Naive thymus-derived CD8-positive, alpha-beta T cell (primary cell): ENCODE measurements at regions not wholly inside any gene's neighbourhood (a gene's known extent, or its start where the extent isn't known, plus 50 kb on each side); places are given as distances from the start of the nearest gene placed in this dataset.
"Not testable (repeated sequence)": the region's sequence is repeated elsewhere in the genome, so short reads cannot be mapped to it uniquely, and the experiment has no call there.

ENCODE experiments used
- ATAC-seq, 2 donors: fragments of 150-1000 bp; cut with Tn5 transposase in 1 of 2; sonication (Bioruptor Pico), chemical (Tn5 transposase) in 1 of 2; 1 replicate in 1 of 2; 2 replicates in 1 of 2; pipeline ENCODE4 v1.10.0; 2021; ENCODE audit warnings: mild to moderate bottlenecking in 2 of 2, moderate library complexity in 2 of 2
- POLR2A ChIA-PET: fragments of 350-600 bp; sonication (Branson Sonifier 250); formaldehyde crosslinking; loops from one replicate; lab custom pipeline; 2021; ENCODE audit warnings: antibody characterized with exemption; lab: Charles Lee
- DNase-seq, 10 donors: peaks; one replicate each; pipeline versions ENCODE4 v3.0.0 to v3.0.0-alpha.2; 2020 to 2022
- H3K27ac Mint-ChIP-seq, 10 donors: one replicate each; pipeline ENCODE4 v1.8.0; 2020 to 2022; ENCODE audit warnings: mild to moderate bottlenecking in 10 of 10, mixed read lengths in 10 of 10, moderate library complexity in 4 of 10, inconsistent platforms in 1 of 10
- H3K27me3 Mint-ChIP-seq, 5 donors: one replicate each; pipeline ENCODE4 v1.8.0; 2021 to 2022; ENCODE audit warnings: mixed read lengths in 5 of 5
- H3K36me3 Mint-ChIP-seq, 3 donors: one replicate each; pipeline ENCODE4 v1.8.0; 2020 to 2022; ENCODE audit warnings: mixed read lengths in 3 of 3, mild to moderate bottlenecking in 2 of 3, inconsistent platforms in 1 of 3
- H3K4me1 Mint-ChIP-seq, 4 donors: one replicate each; pipeline ENCODE4 v1.8.0; 2021 to 2022; ENCODE audit warnings: mixed read lengths in 4 of 4
- H3K4me3 Mint-ChIP-seq, 10 donors: one replicate each; pipeline ENCODE4 v1.8.0; 2020 to 2022; ENCODE audit warnings: mild to moderate bottlenecking in 10 of 10, mixed read lengths in 10 of 10, moderate library complexity in 6 of 10, inconsistent platforms in 1 of 10
- H3K9me3 Mint-ChIP-seq, 9 donors: one replicate each; pipeline ENCODE4 v1.8.0; 2020 to 2022; ENCODE audit warnings: mixed read lengths in 9 of 9, mild to moderate bottlenecking in 3 of 9, inconsistent platforms in 1 of 9, moderate library complexity in 1 of 9

DNA sequence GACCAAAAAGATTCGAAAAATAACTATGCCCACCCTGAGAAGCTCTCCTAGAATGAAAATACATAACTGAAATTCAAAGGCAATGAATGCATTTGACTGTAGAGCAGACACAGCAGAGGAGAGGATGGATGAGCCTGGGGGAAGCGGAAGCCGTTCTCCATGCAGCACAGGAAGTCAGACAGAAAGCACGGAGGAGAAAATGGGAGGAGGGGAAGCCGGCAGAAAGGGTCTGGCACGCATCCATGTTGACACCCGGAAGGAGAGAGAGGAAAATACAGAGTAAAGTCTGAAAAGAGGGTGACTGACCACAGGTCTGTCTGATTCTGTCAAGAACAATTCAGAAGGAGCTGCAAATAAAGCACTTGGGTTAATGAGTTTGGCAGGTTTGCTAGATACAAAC lies 161.0 kb upstream of the FOXD4L5 start:
- POLR2A ChIA-PET, H3K4me3 Mint-ChIP-seq, DNase-seq: not testable (repeated sequence)

DNA sequence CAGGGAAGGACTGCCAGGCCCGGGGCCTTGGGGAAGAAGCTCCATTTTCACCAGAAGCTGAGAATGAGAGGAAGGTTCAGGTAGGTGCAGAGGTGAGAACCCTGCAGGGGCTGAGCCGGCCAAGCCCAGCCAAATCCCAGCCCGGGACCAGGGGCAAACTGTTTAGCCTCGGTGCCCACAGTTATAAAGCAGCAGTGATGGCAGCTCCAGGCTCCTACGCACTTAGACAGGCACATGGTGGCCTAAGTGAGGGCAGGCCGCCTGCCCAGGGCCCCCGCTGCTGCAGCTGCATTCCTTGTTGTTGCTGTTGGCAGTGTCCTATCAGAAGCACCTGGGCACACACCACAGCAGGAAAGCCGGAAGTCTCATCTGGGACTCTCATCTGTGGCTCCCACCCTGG lies 159.9 kb upstream of the FOXD4L5 start:
- Mint-ChIP-seq H3K4me3 (no peak overlapping the region), H3K27me3 (no peaks in the 10 kb centered on the region), H3K27ac (no peak overlapping the region), H3K4me1 (peaks cover 0 to 3% (median 0%) of the 10 kb centered on the region in 4 donors), H3K9me3 (peaks cover 0 to 49% (median 18%) of the 10 kb centered on the region in 9 donors), H3K36me3 (peaks cover 0 to 15% (median 1%) of the 10 kb centered on the region in 3 donors)
- ATAC-seq (no peak), DNase-seq (no peak)
- POLR2A ChIA-PET: no interaction called here

More for the DNA sequence above, 161.0 kb upstream of the FOXD4L5 start:
- ATAC-seq, H3K27me3 Mint-ChIP-seq, H3K27ac Mint-ChIP-seq, H3K4me1 Mint-ChIP-seq: not testable (repeated sequence)
- peaks cover 0 to 15% (median 1%) of the 10 kb centered on the region in 3 donors for H3K36me3 Mint-ChIP-seq
- peaks cover 0 to 44% (median 19%) of the 10 kb centered on the region in 9 donors for H3K9me3 Mint-ChIP-seq

- H3K4me3 Mint-ChIP-seq, H3K27ac Mint-ChIP-seq, ATAC-seq, H3K4me1 Mint-ChIP-seq, H3K36me3 Mint-ChIP-seq, DNase-seq, POLR2A ChIA-PET, H3K27me3 Mint-ChIP-seq: not testable (repeated sequence)
- peaks cover 0 to 42% (median 13%) of the 10 kb centered on the region in 9 donors for H3K9me3 Mint-ChIP-seq
Observed at GRCh38 chr9:65442116-65442515, 157.1 kb upstream of the FOXD4L5 start.

DNA sequence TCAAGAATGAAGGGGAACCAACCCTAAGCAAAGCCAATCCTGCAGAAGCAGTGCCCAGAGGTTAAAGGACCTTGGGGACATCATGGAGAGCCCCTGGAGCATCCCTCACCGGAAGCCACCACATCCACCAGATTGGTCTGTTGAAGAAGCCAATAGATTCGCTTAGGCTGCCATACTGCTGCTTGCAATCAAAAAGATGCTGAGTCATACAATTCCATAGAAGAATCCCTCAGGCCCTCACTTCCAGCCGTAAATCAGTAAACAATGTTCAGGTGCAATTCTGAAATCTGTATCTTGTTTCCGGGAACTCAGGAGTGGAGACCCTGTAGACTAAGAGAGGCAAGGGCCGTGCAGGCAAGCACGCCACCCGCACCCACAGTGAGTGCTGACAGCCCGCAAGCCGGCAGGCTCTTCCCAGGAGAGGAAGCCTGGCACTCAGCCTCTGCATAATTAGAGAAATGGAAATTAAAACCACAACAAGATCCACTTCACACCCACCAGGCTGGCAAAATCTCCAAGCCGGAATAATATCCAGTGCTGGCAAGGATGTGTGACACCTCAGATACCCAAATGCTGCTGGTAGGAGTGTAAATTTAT lies 156.4 kb upstream of the FOXD4L5 start:
- H3K4me3 Mint-ChIP-seq, H3K4me1 Mint-ChIP-seq, H3K27ac Mint-ChIP-seq, POLR2A ChIA-PET, H3K27me3 Mint-ChIP-seq, ATAC-seq, DNase-seq: not testable (repeated sequence)
- peaks cover 0 to 49% (median 20%) of the 10 kb centered on the region in 9 donors for H3K9me3 Mint-ChIP-seq
- H3K36me3 Mint-ChIP-seq: peaks cover 0 to 13% (median 1%) of the 10 kb centered on the region in 3 donors

DNA sequence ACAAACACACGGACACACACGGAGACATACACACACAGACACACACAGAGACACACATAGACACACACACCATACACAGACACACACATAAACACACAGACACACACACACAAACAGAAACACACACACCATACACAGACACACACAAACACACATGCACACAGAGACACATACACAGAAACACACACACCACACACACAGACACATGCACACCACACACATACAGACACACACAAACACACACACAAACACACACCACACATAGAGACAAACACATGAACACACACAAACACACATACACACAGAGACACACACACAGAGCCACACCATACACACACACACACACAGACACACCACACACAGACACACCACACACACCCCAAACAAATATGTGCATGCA lies 152.7 kb upstream of the FOXD4L5 start:
- Mint-ChIP-seq H3K36me3 (peaks cover 0 to 23% (median 1%) of the 10 kb centered on the region in 3 donors), H3K4me1 (peaks cover 0 to 5% (median 0%) of the 10 kb centered on the region in 4 donors), H3K9me3 (peaks cover 5 to 63% (median 23%) of the 10 kb centered on the region in 9 donors), H3K27me3 (peaks cover 0 to 6% (median 0%) of the 10 kb centered on the region in 5 donors), H3K4me3 (no peak overlapping the region), H3K27ac (no peak overlapping the region)
- no peak for DNase-seq
- ATAC-seq: no peak
- POLR2A ChIA-PET: no interaction called here

DNA sequence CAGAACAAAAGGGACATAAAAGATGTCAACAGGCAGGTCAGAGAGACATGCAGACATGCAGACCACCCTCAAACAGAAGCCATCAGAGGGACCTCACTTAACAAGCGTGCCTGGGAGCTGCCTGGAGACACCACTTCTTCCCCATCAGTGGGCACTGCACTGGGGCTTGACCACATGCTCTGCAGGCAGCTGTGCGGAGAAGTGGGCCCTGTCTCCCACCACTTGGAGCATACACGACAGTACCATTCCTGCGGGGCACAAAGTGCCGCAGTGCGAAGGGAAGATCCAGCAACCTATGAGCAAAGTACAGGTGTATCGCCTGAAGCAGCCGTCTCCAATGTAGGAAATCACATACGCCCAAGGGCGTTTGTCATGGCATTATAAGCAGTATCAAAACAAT lies 150.5 kb upstream of the FOXD4L5 start:
- H3K9me3 Mint-ChIP-seq: peaks cover 7 to 61% (median 29%) of the 10 kb centered on the region in 9 donors
- DNase-seq: no peak
- peaks cover 0 to 6% (median 0%) of the 10 kb centered on the region in 5 donors for H3K27me3 Mint-ChIP-seq
- H3K4me3 Mint-ChIP-seq: no peak overlapping the region
- peaks cover 0 to 30% (median 0%) of the 10 kb centered on the region in 3 donors for H3K36me3 Mint-ChIP-seq
- no peak for ATAC-seq
- H3K4me1 Mint-ChIP-seq: peaks cover 0 to 9% (median 0%) of the 10 kb centered on the region in 4 donors
- H3K27ac Mint-ChIP-seq: no peak overlapping the region
- POLR2A ChIA-PET: no interaction called here

- H3K4me3 Mint-ChIP-seq: no peak overlapping the region
- H3K27me3 Mint-ChIP-seq: peaks cover 0 to 4% (median 0%) of the 10 kb centered on the region in 5 donors
- H3K9me3 Mint-ChIP-seq: peaks cover 7 to 54% (median 22%) of the 10 kb centered on the region in 9 donors
- no peak for DNase-seq
- POLR2A ChIA-PET: no interaction called here
- no peak for ATAC-seq
- peaks cover 0 to 27% (median 0%) of the 10 kb centered on the region in 3 donors for H3K36me3 Mint-ChIP-seq
- H3K4me1 Mint-ChIP-seq: peaks cover 0 to 7% (median 0%) of the 10 kb centered on the region in 4 donors
- H3K27ac Mint-ChIP-seq: no peak overlapping the region
Observed at GRCh38 chr9:65432722-65433323, 147.8 kb upstream of the FOXD4L5 start.

GRCh38 chr9:65432051-65432450 lies 147.0 kb upstream of the FOXD4L5 start:
- Mint-ChIP-seq H3K36me3 (peaks cover 0 to 23% (median 0%) of the 10 kb centered on the region in 3 donors), H3K4me3 (no peak overlapping the region), H3K27ac (no peak overlapping the region), H3K27me3 (no peaks in the 10 kb centered on the region), H3K9me3 (peaks cover 7 to 52% (median 20%) of the 10 kb centered on the region in 9 donors), H3K4me1 (peaks cover 0 to 3% (median 0%) of the 10 kb centered on the region in 4 donors)
- DNase-seq (no peak), ATAC-seq (no peak)
- POLR2A ChIA-PET: no interaction called here

DNA sequence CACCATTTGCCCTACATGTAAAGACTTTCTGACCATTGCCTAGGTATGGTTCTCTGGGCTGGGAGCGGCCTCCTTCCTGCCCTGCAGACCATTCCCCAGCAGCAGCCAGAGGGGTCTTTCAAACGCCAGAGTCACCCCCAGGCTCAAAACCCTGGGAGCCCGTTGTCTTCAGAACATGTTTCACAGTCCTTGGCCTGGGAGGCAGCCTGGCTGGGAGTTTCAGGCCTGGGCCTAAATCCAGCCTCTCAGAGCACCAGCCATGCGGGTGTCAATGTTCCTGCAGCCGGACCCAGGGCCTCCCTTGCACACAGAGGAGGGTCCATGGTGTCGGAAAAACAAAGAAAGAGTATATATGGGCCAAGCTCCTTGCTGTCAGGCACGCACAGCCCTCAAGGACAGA lies 145.2 kb upstream of the FOXD4L5 start:
- no peak for DNase-seq
- peaks cover 0 to 21% (median 0%) of the 10 kb centered on the region in 3 donors for H3K36me3 Mint-ChIP-seq
- POLR2A ChIA-PET: no interaction called here
- H3K9me3 Mint-ChIP-seq: peaks cover 7 to 47% (median 19%) of the 10 kb centered on the region in 9 donors
- ATAC-seq: no peak
- H3K4me3 Mint-ChIP-seq: no peak overlapping the region
- H3K4me1 Mint-ChIP-seq: peaks cover 0 to 5% (median under 1%) of the 10 kb centered on the region in 4 donors
- no peaks in the 10 kb centered on the region for H3K27me3 Mint-ChIP-seq
- H3K27ac Mint-ChIP-seq: no peak overlapping the region

GRCh38 chr9:65427361-65427760 lies 142.4 kb upstream of the FOXD4L5 start:
- H3K27me3 Mint-ChIP-seq, DNase-seq, H3K4me3 Mint-ChIP-seq, ATAC-seq, H3K27ac Mint-ChIP-seq, H3K4me1 Mint-ChIP-seq, POLR2A ChIA-PET: not testable (repeated sequence)
- peaks cover 0 to 50% (median 18%) of the 10 kb centered on the region in 9 donors for H3K9me3 Mint-ChIP-seq
- peaks cover 0 to 12% (median 0%) of the 10 kb centered on the region in 3 donors for H3K36me3 Mint-ChIP-seq

GRCh38 chr9:65426813-65427212 lies 141.8 kb upstream of the FOXD4L5 start:
- H3K4me3 Mint-ChIP-seq, H3K27ac Mint-ChIP-seq, H3K4me1 Mint-ChIP-seq, ATAC-seq, H3K27me3 Mint-ChIP-seq, POLR2A ChIA-PET, DNase-seq: not testable (repeated sequence)
- Mint-ChIP-seq H3K9me3 (peaks cover 0 to 50% (median 16%) of the 10 kb centered on the region in 9 donors), H3K36me3 (peaks cover 0 to 11% (median 0%) of the 10 kb centered on the region in 3 donors)

DNA sequence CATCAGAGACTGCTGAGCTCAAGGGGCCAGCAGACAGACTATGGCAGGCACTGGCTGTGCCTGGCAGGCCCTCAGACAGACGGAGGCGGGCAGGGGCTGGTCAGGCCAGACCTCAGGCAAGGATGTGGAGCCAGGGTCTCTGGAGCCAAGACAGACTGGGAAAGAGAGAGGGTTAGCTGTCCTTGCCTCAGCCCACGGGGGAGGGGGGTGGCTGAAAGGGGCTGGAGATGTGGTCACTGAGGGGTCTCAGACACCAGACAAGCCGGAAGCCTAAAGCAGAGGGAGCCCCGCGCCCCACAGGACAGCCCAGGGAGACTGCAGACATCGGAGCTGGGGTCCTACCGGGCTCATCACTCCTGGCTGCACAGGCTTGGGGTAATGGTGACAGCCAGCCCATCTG lies 141.2 kb upstream of the FOXD4L5 start:
- Mint-ChIP-seq H3K36me3 (peaks cover 0 to 14% (median 0%) of the 10 kb centered on the region in 3 donors), H3K27ac (no peak overlapping the region), H3K27me3 (no peaks in the 10 kb centered on the region), H3K9me3 (peaks cover 0 to 51% (median 22%) of the 10 kb centered on the region in 9 donors), H3K4me3 (peak overlapping the region in 1 of 10 donors; percentile 45), H3K4me1 (peaks cover 0 to 4% (median 2%) of the 10 kb centered on the region in 4 donors)
- DNase-seq (no peak), ATAC-seq (no peak)
- POLR2A ChIA-PET: no interaction called here

DNA sequence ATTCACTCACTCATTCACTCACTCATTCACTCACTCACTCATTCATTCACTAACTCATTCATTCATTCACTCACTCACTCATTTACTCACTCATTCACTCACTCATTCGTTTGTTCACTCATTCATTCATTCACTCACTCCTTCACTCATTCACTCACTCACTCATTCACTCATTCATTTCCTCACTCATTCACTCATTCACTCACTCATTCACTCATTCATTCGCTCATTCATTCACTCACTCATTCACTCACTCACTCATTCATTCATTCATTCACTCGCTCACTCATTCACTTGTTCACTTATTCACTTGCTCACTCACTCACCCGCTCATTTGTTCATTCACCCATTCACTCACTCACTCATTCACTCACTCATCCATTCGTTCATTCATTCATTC lies 140.2 kb upstream of the FOXD4L5 start:
- H3K27me3 Mint-ChIP-seq, H3K27ac Mint-ChIP-seq, H3K4me3 Mint-ChIP-seq, POLR2A ChIA-PET, DNase-seq, H3K4me1 Mint-ChIP-seq, ATAC-seq: not testable (repeated sequence)
- peaks cover 0 to 57% (median 23%) of the 10 kb centered on the region in 9 donors for H3K9me3 Mint-ChIP-seq
- H3K36me3 Mint-ChIP-seq: peaks cover 0 to 14% (median 0%) of the 10 kb centered on the region in 3 donors
